H1 (cell line): ENCODE measurements at regions not wholly inside any gene's neighbourhood (a gene's known extent, or its start where the extent isn't known, plus 50 kb on each side); places are given as distances from the start of the nearest gene placed in this dataset.

Source experiments
- CTCF ChIA-PET: fragments of 300-600 bp; sonication (Branson Sonifier 250); formaldehyde crosslinking; loops from one replicate; lab custom pipeline; 2021; ENCODE audit not compliant: partially characterized antibody; lab: Charles Lee
- POLR2A ChIA-PET: fragments of 300-600 bp; sonication (Branson Sonifier 250); formaldehyde crosslinking; loops from one replicate; lab custom pipeline; 2021; ENCODE audit warnings: inconsistent platforms; ENCODE audit not compliant: partially characterized antibody; lab: Charles Lee
- DNase-seq, 2 experiments: peaks; one replicate each; pipeline versions ENCODE4 v3.0.0 to v3.0.0-alpha.2; 2010 to 2022; ENCODE audit warnings: low spot score in 2 of 2, low read depth in 1 of 2, mixed read lengths in 1 of 2
- FAIRE-seq: peaks from 2 replicates; lab custom pipeline; 2011; peaks lifted over from hg19 to GRCh38; lab: Jason Lieb, UNC
- H2AFZ ChIP-seq: 2 replicates; pipeline ENCODE4 v1.8.1; 2012; ENCODE audit warnings: low read length, inconsistent platforms
- H2AK5ac ChIP-seq: 2 replicates; pipeline ENCODE4 v1.6.1; 2013; ENCODE audit warnings: low read depth, low read length
- H2BK120ac ChIP-seq: replicated peaks from 2 replicates; pipeline ENCODE3; 2013; ENCODE audit warnings: low read depth, low read length, inconsistent platforms
- H2BK12ac ChIP-seq: 2 replicates; pipeline ENCODE4 v1.6.1; 2013; ENCODE audit warnings: low read depth, low read length
- H2BK15ac ChIP-seq: 2 replicates; pipeline ENCODE4 v1.6.1; 2013; ENCODE audit warnings: low read length
- H2BK20ac ChIP-seq: 2 replicates; pipeline ENCODE4 v1.6.1; 2013; ENCODE audit warnings: low read length
- H2BK5ac ChIP-seq: 2 replicates; pipeline ENCODE4 v1.6.1; 2013; ENCODE audit warnings: low read depth, low read length
- H3K14ac ChIP-seq: 2 replicates; pipeline ENCODE4 v1.6.1; 2013; ENCODE audit warnings: inconsistent platforms; ENCODE audit not compliant: insufficient read length
- H3K18ac ChIP-seq: 2 replicates; pipeline ENCODE4 v1.6.1; 2013; ENCODE audit warnings: low read length; ENCODE audit errors: extremely low read depth
- H3K23ac ChIP-seq: 2 replicates; pipeline ENCODE4 v1.6.1; 2013; ENCODE audit warnings: inconsistent platforms; ENCODE audit not compliant: insufficient read length
- H3K23me2 ChIP-seq: 2 replicates; pipeline ENCODE4 v1.6.1; 2013; ENCODE audit warnings: low read depth, low read length
- H3K27ac ChIP-seq: 2 replicates; pipeline ENCODE4 v1.6.1; 2011; ENCODE audit warnings: low read depth, low read length, inconsistent platforms
- H3K27me3 ChIP-seq, 4 experiments: replicated peaks in 1 of 4; 1 replicate in 1 of 4; 2 replicates in 3 of 4; pipeline versions ENCODE4 v1.6.1 to v1.8.1; 2011 to 2013; ENCODE audit warnings: low read length in 3 of 4, mild to moderate bottlenecking in 3 of 4, inconsistent platforms in 2 of 4, mixed read lengths in 2 of 4, moderate library complexity in 1 of 4; ENCODE audit not compliant: control insufficient read depth in 3 of 4, insufficient read depth in 3 of 4; ENCODE audit errors: extremely low read depth in 1 of 4
- H3K36me3 ChIP-seq, 4 experiments: 2 replicates each; pipeline versions ENCODE4 v1.6.1 to v1.8.1; 2011 to 2013; ENCODE audit warnings: mild to moderate bottlenecking in 4 of 4, low read length in 3 of 4, moderate library complexity in 2 of 4, control low read depth in 1 of 4, inconsistent platforms in 1 of 4; ENCODE audit not compliant: insufficient read depth in 4 of 4, control insufficient read depth in 2 of 4
- H3K4ac ChIP-seq: replicated peaks from 2 replicates; pipeline ENCODE3; 2013; ENCODE audit warnings: low read length, low read depth, mixed read lengths, inconsistent platforms; ENCODE audit not compliant: insufficient read length
- H3K4me1 ChIP-seq, 4 experiments: replicated peaks in 1 of 4; 1 replicate in 1 of 4; 2 replicates in 3 of 4; pipeline versions ENCODE4 v1.6.1 to v1.8.1; 2011 to 2013; ENCODE audit warnings: low read length in 3 of 4, inconsistent platforms in 2 of 4, mixed read lengths in 1 of 4; ENCODE audit not compliant: insufficient read depth in 4 of 4, control insufficient read depth in 3 of 4
- H3K4me2 ChIP-seq, 2 experiments: 2 replicates each; pipeline versions ENCODE4 v1.6.1 to v1.8.1; 2011 to 2013; ENCODE audit warnings: low read depth in 2 of 2, low read length in 2 of 2, control low read depth in 1 of 2, inconsistent platforms in 1 of 2, mild to moderate bottlenecking in 1 of 2; ENCODE audit not compliant: insufficient read depth in 1 of 2
- H3K4me3 ChIP-seq, 4 experiments: fragments of 200-600, 300-600 bp in 1 of 4; sonication (generic), shearing (Covaris generic), sonication (Bioruptor Twin) in 1 of 4; 2 replicates each; pipeline versions ENCODE4 v1.5.1 to v1.8.1; 2011 to 2016; ENCODE audit warnings: low read length in 4 of 4, low read depth in 3 of 4, control low read depth in 2 of 4, inconsistent platforms in 2 of 4, mild to moderate bottlenecking in 2 of 4, mixed read lengths in 1 of 4, moderate library complexity in 1 of 4; ENCODE audit not compliant: insufficient read depth in 2 of 4; ENCODE audit errors: extremely low read depth in 1 of 4
- H3K56ac ChIP-seq: replicated peaks from 2 replicates; pipeline ENCODE3; 2013; ENCODE audit warnings: low read depth, mild to moderate bottlenecking, mixed read lengths, low read length, inconsistent platforms; ENCODE audit not compliant: insufficient read length
- H3K79me1 ChIP-seq: 2 replicates; pipeline ENCODE4 v1.6.1; 2013; ENCODE audit warnings: low read depth, low read length, control low read depth
- H3K79me2 ChIP-seq, 2 experiments: 2 replicates each; pipeline versions ENCODE4 v1.6.1 to v1.8.1; 2012 to 2013; ENCODE audit warnings: low read length in 2 of 2, mild to moderate bottlenecking in 2 of 2, inconsistent platforms in 1 of 2; ENCODE audit not compliant: insufficient read depth in 2 of 2, control insufficient read depth in 1 of 2
- H3K9ac ChIP-seq, 4 experiments: replicated peaks in 1 of 4; 1 replicate in 1 of 4; 2 replicates in 3 of 4; pipeline versions ENCODE4 v1.6.1 to v1.8.1; 2011 to 2013; ENCODE audit warnings: low read depth in 3 of 4, low read length in 3 of 4, control low read depth in 2 of 4, mild to moderate bottlenecking in 2 of 4, moderate library complexity in 2 of 4, inconsistent platforms in 1 of 4; ENCODE audit errors: extremely low read depth in 1 of 4
- H3K9me3 ChIP-seq, 2 experiments: 2 replicates each; pipeline versions ENCODE4 v1.6.1 to v1.8.1; 2012 to 2013; ENCODE audit warnings: mild to moderate bottlenecking in 2 of 2, moderate library complexity in 2 of 2, control low read depth in 1 of 2, inconsistent platforms in 1 of 2, low read depth in 1 of 2, low read length in 1 of 2, mixed read lengths in 1 of 2; ENCODE audit not compliant: insufficient read depth in 2 of 2
- H4K20me1 ChIP-seq, 2 experiments: replicated peaks in 1 of 2; 2 replicates each; pipeline versions ENCODE3 to v1.8.1; 2011 to 2013; ENCODE audit warnings: inconsistent platforms in 2 of 2, low read length in 2 of 2, mild to moderate bottlenecking in 1 of 2; ENCODE audit not compliant: insufficient read depth in 2 of 2, control insufficient read depth in 1 of 2
- H4K5ac ChIP-seq: 2 replicates; pipeline ENCODE4 v1.6.1; 2013; ENCODE audit warnings: low read length, low read depth, mixed read lengths, inconsistent platforms; ENCODE audit not compliant: insufficient read length
- H4K8ac ChIP-seq: 2 replicates; pipeline ENCODE4 v1.8.0; 2013; ENCODE audit warnings: mild to moderate bottlenecking, moderate library complexity, low read length, inconsistent platforms; ENCODE audit not compliant: insufficient read depth; ENCODE audit errors: extremely low read depth
- H4K91ac ChIP-seq: replicated peaks from 2 replicates; pipeline ENCODE3; 2013; ENCODE audit warnings: low read length, mixed read lengths, inconsistent platforms; ENCODE audit not compliant: insufficient read length
- BCL11A ChIP-seq, 2 experiments: IDR thresholded peaks; one replicate each; pipeline ENCODE4 v1.6.1; 2011; ENCODE audit warnings: low read depth in 2 of 2, low read length in 2 of 2, mild to moderate bottlenecking in 2 of 2
- HDAC2 ChIP-seq, 2 experiments: fragments of 300-600 bp in 1 of 2; sonication (generic) in 1 of 2; IDR thresholded peaks; 2 replicates each; pipeline ENCODE4 v1.6.1; 2011 to 2012; ENCODE audit warnings: low read depth in 2 of 2, low read length in 2 of 2, mild to moderate bottlenecking in 2 of 2, moderate library complexity in 2 of 2, borderline replicate concordance in 1 of 2, inconsistent platforms in 1 of 2
- RNF2 ChIP-seq: fragments of 200-900, 300-1000 bp; sonication (generic); IDR thresholded peaks from 2 replicates; pipeline ENCODE4 v1.7.1; 2016; ENCODE audit warnings: borderline replicate concordance, low read depth, mild to moderate bottlenecking, antibody characterized with exemption, low read length; ENCODE audit not compliant: poor library complexity, severe bottlenecking; ENCODE audit errors: missing control alignments
- SRF ChIP-seq: IDR thresholded peaks from 2 replicates; pipeline ENCODE4 v1.6.1; 2011; ENCODE audit warnings: mild to moderate bottlenecking, low read depth, low read length, moderate library complexity
- WGBS, 2 experiments: shearing (Covaris generic) in 1 of 2; methylation state at CpG; one replicate each; pipeline versions ENCODE4 v1.1.6 to v1.1.7; 2013 to 2015; ENCODE audit warnings: low lambda C conversion rate in 2 of 2, mixed read lengths in 2 of 2, inconsistent platforms in 1 of 2, low coverage in 1 of 2, missing lambda C conversion rate in 1 of 2; ENCODE audit not compliant: insufficient replicate concordance in 2 of 2, insufficient coverage in 1 of 2, insufficient read length in 1 of 2; ENCODE audit errors: extremely low coverage in 1 of 2, missing lambda C conversion rate in 1 of 2; 5-methylcytosine and 5-hydroxymethylcytosine counted together

DNA sequence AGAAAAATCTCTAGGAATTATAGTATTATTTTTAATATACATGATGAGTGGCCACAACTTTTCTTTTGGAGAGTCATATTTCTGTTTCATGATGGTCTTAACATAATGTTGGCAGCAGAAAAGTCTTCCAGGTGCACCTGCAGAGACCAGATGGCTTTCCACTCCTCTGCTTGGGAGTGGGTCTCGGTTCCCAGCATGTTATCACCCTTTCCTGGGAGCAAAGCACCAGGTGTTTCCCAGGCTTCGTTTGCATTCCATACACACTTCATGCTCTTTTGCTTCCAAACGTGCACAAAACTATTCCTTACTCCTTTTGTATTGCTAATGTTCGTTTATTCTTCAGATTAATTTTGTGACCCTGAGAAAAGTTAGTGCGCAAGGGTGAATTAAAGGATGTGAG lies 305.2 kb downstream of the CDH2 start:
- Histone ChIP-seq H3K4me3 (no peak overlapping the region), H3K4ac (no peak overlapping the region), H3K23ac (no peak overlapping the region), H2BK12ac (no peak overlapping the region), H2BK15ac (no peak overlapping the region), H2BK20ac (no peak overlapping the region), H3K36me3 (no peaks in the 10 kb centered on the region), H3K56ac (no peak overlapping the region), H3K4me2 (no peak overlapping the region), H3K4me1 (no peaks in the 10 kb centered on the region), H3K79me1 (no peaks in the 10 kb centered on the region), H2BK5ac (no peak overlapping the region), H4K91ac (no peak overlapping the region), H4K20me1 (no peaks in the 10 kb centered on the region), H3K9ac (no peak overlapping the region), H3K79me2 (no peaks in the 10 kb centered on the region), H3K14ac (no peak overlapping the region), H4K5ac (no peak overlapping the region), H3K9me3 (no peaks in the 10 kb centered on the region), H3K27ac (no peak overlapping the region), H3K27me3 (no peaks in the 10 kb centered on the region), H2AFZ (no peak overlapping the region), H2AK5ac (no peak overlapping the region), H3K18ac (no peak overlapping the region), H3K23me2 (no peaks in the 10 kb centered on the region), H4K8ac (no peak overlapping the region), H2BK120ac (no peak overlapping the region)
- TF ChIP-seq RNF2 (no peak), BCL11A (IDR thresholded peaks at IDR 0.05; ENCODE audit: low read depth in 2 of 2, low read length in 2 of 2) (no peak), SRF (no peak), HDAC2 (IDR thresholded peaks at IDR 0.05; ENCODE audit: borderline replicate concordance in 1 of 2, low read depth in 2 of 2, low read length in 2 of 2) (no peak)
- DNase-seq (no peak), FAIRE-seq (no peak)
- WGBS, 2 experiments, result 85% methylated on average over 5 of the region's 5 CpGs; no CpG with 5 or more reads in 1 of the 2 experiments
- ChIA-PET CTCF (no interaction called here), POLR2A (no interaction called here)
